SK-N-SH (cell line): ENCODE measurements at regions not wholly inside any gene's neighbourhood (a gene's known extent, or its start where the extent isn't known, plus 50 kb on each side); places are given as distances from the start of the nearest gene placed in this dataset.

ENCODE experiments used
- CTCF ChIA-PET: fragments of 300-600, 350-600 bp; formaldehyde crosslinking; extraction: SDS; loops from one replicate; lab custom pipeline; 2021; lab: Yijun Ruan, JAX
- POLR2A ChIA-PET: fragments of 350-600 bp; sonication (Branson Sonifier 250); formaldehyde crosslinking; extraction: SDS; loops from one replicate; lab custom pipeline; 2020; ENCODE audit warnings: antibody characterized with exemption, inconsistent platforms; lab: Yijun Ruan, JAX
- DNase-seq: peaks from one replicate; pipeline ENCODE4 v3.0.0; 2012
- H2AFZ ChIP-seq: fragments of 200-600 bp; sonication (generic); 2 replicates; pipeline ENCODE4 v1.8.1; 2016; ENCODE audit warnings: antibody characterized with exemption, mild to moderate bottlenecking, low read depth
- H3F3A ChIP-seq: fragments of 200-600 bp; sonication (generic); replicated peaks from 2 replicates; pipeline ENCODE3; 2016; ENCODE audit warnings: antibody characterized with exemption, mild to moderate bottlenecking; ENCODE audit not compliant: insufficient read depth
- H3K27ac ChIP-seq, 2 experiments: fragments of 200-500 bp in 1 of 2; fragments of 200-600 bp in 1 of 2; sonication (Bioruptor generic) in 1 of 2; sonication (generic), shearing (Covaris generic) in 1 of 2; 2 replicates each; pipeline versions ENCODE4 v1.5.1 to v1.6.1; 2014 to 2016; ENCODE audit warnings: low read depth in 2 of 2, inconsistent platforms in 1 of 2, low read length in 1 of 2, mild to moderate bottlenecking in 1 of 2, mixed read lengths in 1 of 2
- H3K27me3 ChIP-seq: fragments of 200-600 bp; sonication (generic), shearing (Covaris generic); 2 replicates; pipeline ENCODE4 v1.6.1; 2016; ENCODE audit warnings: mixed run types; ENCODE audit not compliant: insufficient read depth
- H3K36me3 ChIP-seq, 2 experiments: fragments of 200-500 bp in 1 of 2; fragments of 200-600 bp in 1 of 2; sonication (Bioruptor generic) in 1 of 2; sonication (generic) in 1 of 2; replicated peaks in 1 of 2; 2 replicates each; pipeline versions ENCODE3 to v1.5.1; 2014 to 2016; ENCODE audit warnings: low read length in 1 of 2, mild to moderate bottlenecking in 1 of 2; ENCODE audit not compliant: insufficient read depth in 2 of 2, control insufficient read depth in 1 of 2
- H3K4me1 ChIP-seq, 2 experiments: fragments of 200-500 bp in 1 of 2; fragments of 200-600 bp in 1 of 2; sonication (Bioruptor generic) in 1 of 2; sonication (generic), shearing (Covaris generic) in 1 of 2; 2 replicates each; pipeline versions ENCODE4 v1.5.1 to v1.6.1; 2014 to 2016; ENCODE audit warnings: low read depth in 1 of 2, low read length in 1 of 2, mixed run types in 1 of 2; ENCODE audit not compliant: insufficient read depth in 2 of 2, control insufficient read depth in 1 of 2
- H3K4me2 ChIP-seq: fragments of 200-600 bp; sonication (generic), shearing (Covaris generic); 2 replicates; pipeline ENCODE4 v1.6.1; 2017; ENCODE audit warnings: mixed run types
- H3K4me3 ChIP-seq, 2 experiments: fragments of 200-500 bp in 1 of 2; fragments of 200-600 bp in 1 of 2; sonication (Bioruptor generic) in 1 of 2; sonication (generic), shearing (Covaris generic) in 1 of 2; 2 replicates each; pipeline versions ENCODE4 v1.5.1 to v1.8.1; 2014 to 2016; ENCODE audit warnings: low read depth in 2 of 2, inconsistent platforms in 1 of 2, low read length in 1 of 2, mild to moderate bottlenecking in 1 of 2, mixed read lengths in 1 of 2, moderate library complexity in 1 of 2
- H3K79me2 ChIP-seq: fragments of 200-600 bp; sonication (generic); 2 replicates; pipeline ENCODE4 v1.8.1; 2017; ENCODE audit warnings: mild to moderate bottlenecking; ENCODE audit not compliant: insufficient read depth
- H3K9ac ChIP-seq: fragments of 200-600 bp; sonication (generic); 2 replicates; pipeline ENCODE4 v1.6.1; 2017; ENCODE audit warnings: mixed run types
- H3K9me2 ChIP-seq: fragments of 200-600 bp; sonication (generic); 2 replicates; pipeline ENCODE4 v1.6.1; 2017; ENCODE audit warnings: mixed run types
- H3K9me3 ChIP-seq: fragments of 200-600 bp; sonication (generic); 2 replicates; pipeline ENCODE4 v1.6.1; 2017; ENCODE audit warnings: mixed run types, mild to moderate bottlenecking, moderate library complexity
- H4K20me1 ChIP-seq: fragments of 200-600 bp; sonication (generic); 2 replicates; pipeline ENCODE4 v1.6.1; 2017; ENCODE audit warnings: mild to moderate bottlenecking, mixed run types; ENCODE audit not compliant: insufficient read depth
- CHD2 ChIP-seq: fragments of 150-350 bp; IDR thresholded peaks from 2 replicates; pipeline ENCODE4 v1.6.1; 2018; ENCODE audit warnings: low read length; ENCODE audit not compliant: partially characterized antibody
- EP300 ChIP-seq, 2 experiments: IDR thresholded peaks; 2 replicates each; pipeline versions ENCODE4 v1.4.0 to v1.6.1; 2012; ENCODE audit warnings: borderline replicate concordance in 1 of 2, low read depth in 1 of 2, low read length in 1 of 2
- EZH2phosphoT487 ChIP-seq: fragments of 200-600 bp; sonication (generic); IDR thresholded peaks from 2 replicates; pipeline ENCODE4 v1.6.1; 2017; ENCODE audit warnings: low read depth, mixed run types, mild to moderate bottlenecking, antibody characterized with exemption, moderate library complexity, borderline replicate concordance
- FOSL2 ChIP-seq: IDR thresholded peaks from 2 replicates; pipeline ENCODE4 v1.4.0; 2012; ENCODE audit warnings: low read depth, mild to moderate bottlenecking, moderate library complexity, borderline replicate concordance
- FOXJ3 ChIP-seq: sonication (generic); formaldehyde crosslinking; IDR thresholded peaks from 2 replicates; pipeline ENCODE4 v1.5.1; 2020; ENCODE audit warnings: mild to moderate bottlenecking, missing genetic modification reagents
- FOXM1 ChIP-seq: IDR thresholded peaks from 2 replicates; pipeline ENCODE4 v1.4.0; 2012; ENCODE audit warnings: low read depth, mild to moderate bottlenecking
- JUND ChIP-seq: IDR thresholded peaks from 2 replicates; pipeline ENCODE4 v1.4.0; 2012
- MAX ChIP-seq: IDR thresholded peaks from 2 replicates; pipeline ENCODE4 v1.4.0; 2012; ENCODE audit warnings: low read depth
- MEF2A ChIP-seq: IDR thresholded peaks from 2 replicates; pipeline ENCODE4 v1.4.0; 2012; ENCODE audit warnings: low read depth, borderline replicate concordance
- NRF1 ChIP-seq: IDR thresholded peaks from 2 replicates; pipeline ENCODE4 v1.6.1; 2012; ENCODE audit warnings: low read depth, mild to moderate bottlenecking, low read length
- POLR2AphosphoS5 ChIP-seq: IDR thresholded peaks from 2 replicates; pipeline ENCODE4 v1.6.1; 2012; ENCODE audit warnings: low read depth, low read length
- RCOR1 ChIP-seq: fragments of 150-350 bp; IDR thresholded peaks from 2 replicates; pipeline ENCODE4 v1.6.1; 2017; ENCODE audit warnings: antibody characterized with exemption, low read length
- REST ChIP-seq: IDR thresholded peaks from 2 replicates; pipeline ENCODE4 v1.6.1; 2012; ENCODE audit warnings: mild to moderate bottlenecking, low read depth, low read length, moderate library complexity
- RFX5 ChIP-seq: IDR thresholded peaks from 2 replicates; pipeline ENCODE4 v1.6.1; 2012; ENCODE audit warnings: mild to moderate bottlenecking, improper control_type of control experiment, low read length
- SIN3A ChIP-seq: IDR thresholded peaks from 2 replicates; pipeline ENCODE4 v1.6.1; 2012; ENCODE audit warnings: low read depth, mild to moderate bottlenecking, low read length, moderate library complexity, borderline replicate concordance
- SMC3 ChIP-seq: IDR thresholded peaks from 2 replicates; pipeline ENCODE4 v1.6.1; 2012; ENCODE audit warnings: low read depth, low read length, improper control_type of control experiment
- TAF1 ChIP-seq: IDR thresholded peaks from 2 replicates; pipeline ENCODE4 v1.6.1; 2012; ENCODE audit warnings: low read depth, mild to moderate bottlenecking, low read length, moderate library complexity, borderline replicate concordance
- TCF12 ChIP-seq: IDR thresholded peaks from 2 replicates; pipeline ENCODE4 v1.4.0; 2012
- TEAD4 ChIP-seq: IDR thresholded peaks from 2 replicates; pipeline ENCODE4 v1.4.0; 2012; ENCODE audit warnings: mild to moderate bottlenecking, borderline replicate concordance; ENCODE audit not compliant: insufficient read depth
- USF2 ChIP-seq: fragments of 150-350 bp; IDR thresholded peaks from 2 replicates; pipeline ENCODE4 v1.6.1; 2017; ENCODE audit warnings: antibody characterized with exemption, low read length, low read depth, borderline replicate concordance
- YY1 ChIP-seq: IDR thresholded peaks from 2 replicates; pipeline ENCODE4 v1.4.0; 2012; ENCODE audit warnings: low read depth, mild to moderate bottlenecking
- ZBTB33 ChIP-seq: IDR thresholded peaks from 2 replicates; pipeline ENCODE4 v1.4.0; 2012; ENCODE audit warnings: low read depth, borderline replicate concordance
- WGBS: methylation state at CpG from one replicate; pipeline ENCODE4 v1.1.6; 2017; ENCODE audit warnings: low lambda C conversion rate; 5-methylcytosine and 5-hydroxymethylcytosine counted together

- TF ChIP-seq USF2, result no peak
- no peak for TF ChIP-seq JUND
- no peak for TF ChIP-seq EP300 (IDR thresholded peaks at IDR 0.05; ENCODE audit: borderline replicate concordance in 1 of 2, low read depth in 1 of 2, low read length in 1 of 2)
- no peak for TF ChIP-seq TAF1
- no peak for TF ChIP-seq SIN3A
- TF ChIP-seq YY1, result no peak
- no peak for TF ChIP-seq SMC3
- TF ChIP-seq POLR2AphosphoS5, result no peak
Observed at GRCh38 chr5:129395247-129395646, 64.9 kb upstream of the ADAMTS19 start (continued).

DNA sequence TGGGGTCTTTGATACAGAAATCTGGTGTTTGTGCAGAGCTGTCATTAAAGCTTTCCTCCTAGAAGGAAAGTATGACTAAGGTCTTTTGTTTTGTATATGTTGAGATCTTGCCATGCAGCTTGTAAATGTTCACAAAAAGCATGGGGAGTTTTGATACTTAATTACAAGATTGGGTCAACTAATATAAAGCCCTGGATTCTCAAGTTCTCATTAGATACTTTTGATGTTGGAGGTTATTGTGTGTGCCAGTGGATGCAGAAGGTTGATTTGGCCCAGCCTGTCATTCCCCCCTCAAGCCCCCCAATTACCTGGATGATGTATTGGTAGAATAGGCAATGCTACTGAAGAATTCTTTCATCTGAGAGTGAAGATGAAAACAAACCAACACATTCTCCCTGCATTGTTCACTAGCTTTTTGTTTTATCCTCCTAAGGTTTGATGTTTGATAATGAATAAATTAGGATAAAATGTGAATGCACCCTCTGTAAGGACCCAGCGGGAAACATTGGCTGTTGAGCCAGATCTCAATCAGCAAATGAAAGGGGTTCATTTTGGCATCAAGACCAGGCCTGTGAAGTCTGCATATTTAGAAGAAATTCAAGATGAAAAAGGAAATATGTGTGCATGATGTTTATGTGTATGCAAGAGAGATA lies 61.9 kb upstream of the ADAMTS19 start:
- Histone ChIP-seq H2AFZ (no peak overlapping the region), H3K4me2 (no peak overlapping the region), H3K9ac (no peak overlapping the region), H3K27me3 (peaks cover 7% of the 10 kb centered on the region; the same call in 1 of the 2 replicates), H4K20me1 (no peaks in the 10 kb centered on the region), H3K9me3 (no peaks in the 10 kb centered on the region), H3K27ac (no peak overlapping the region), H3F3A (no peaks in the 10 kb centered on the region), H3K79me2 (no peaks in the 10 kb centered on the region), H3K4me1 (no peaks in the 10 kb centered on the region), H3K9me2 (no peaks in the 10 kb centered on the region), H3K4me3 (no peak overlapping the region), H3K36me3 (no peaks in the 10 kb centered on the region)
- WGBS, result 11% methylated on average over 1 of the region's 1 CpG
- TF ChIP-seq RCOR1 (no peak), FOSL2 (no peak), MAX (no peak), TEAD4 (no peak), FOXJ3 (no peak), EZH2phosphoT487 (no peak), REST (no peak), CHD2 (no peak), FOXM1 (no peak), NRF1 (no peak), TCF12 (no peak), USF2 (no peak), MEF2A (no peak), SMC3 (no peak), ZBTB33 (no peak), RFX5 (no peak)
- POLR2A ChIA-PET, result no interaction called here
- DNase-seq, result no peak
- CTCF ChIA-PET, result no interaction called here
